ENCODE measurements at regions not wholly inside any gene's neighbourhood (a gene's known extent, or its start where the extent isn't known, plus 50 kb on each side); places are given as distances from the start of the nearest gene placed in this dataset.

- H2AFZ ChIP-seq (ENCODE audit: control insufficient read depth, low read length), result no peak overlapping the region
- dilution Hi-C loops (cut with MboI; ENCODE audit: extremely low pct_ligation_motif_present, low sequenced_read_pairs), result no loop called here
- H4K20me1 ChIP-seq (ENCODE audit: control insufficient read depth, extremely low read depth, insufficient read depth, low read length), result no peaks in the 10 kb centered on the region
- no peak overlapping the region for H3K9ac ChIP-seq (ENCODE audit: control insufficient read depth, extremely low read depth, insufficient read depth, low read length)
- DNase-seq (ENCODE audit: low read depth, low spot score) (no peak), FAIRE-seq (no peak)
- H3K27me3 ChIP-seq (ENCODE audit: control insufficient read depth, extremely low read depth, insufficient read depth, low read length), result no peaks in the 10 kb centered on the region
- no peak overlapping the region for H3K27ac ChIP-seq (ENCODE audit: control insufficient read depth, insufficient read depth, low read length)
- H3K36me3 ChIP-seq (ENCODE audit: control insufficient read depth in 2 of 2, extremely low read depth in 1 of 2, insufficient read depth in 2 of 2, low read length in 2 of 2), result no peaks in the 10 kb centered on the region
- no peak overlapping the region for H3K4me2 ChIP-seq (ENCODE audit: control insufficient read depth, extremely low read depth, insufficient read depth, low read depth, low read length)
- H3K9me3 ChIP-seq (ENCODE audit: control insufficient read depth, low read depth, low read length), result peaks cover 2% of the 10 kb centered on the region
- TF ChIP-seq EZH2 (IDR thresholded peaks at IDR 0.05; ENCODE audit: low read length) (no peak), CTCF (optimal IDR thresholded peaks at IDR 0.05 in 1 of 3, IDR thresholded peaks at IDR 0.05 in 1 of 3, conservative IDR thresholded peaks at IDR 0.05 in 1 of 3; ENCODE audit: extremely low read depth in 1 of 3, insufficient read depth in 2 of 3, low read length in 3 of 3) (no peak)
- H3K4me1 ChIP-seq (ENCODE audit: control insufficient read depth, extremely low read depth, insufficient read depth, low read length), result no peaks in the 10 kb centered on the region
- H3K79me2 ChIP-seq (ENCODE audit: control insufficient read depth, insufficient read depth, low read length), result no peaks in the 10 kb centered on the region
- H3K9me1 ChIP-seq (ENCODE audit: control insufficient read depth, extremely low read depth, insufficient read depth, low read length), result no peaks in the 10 kb centered on the region
- no peak overlapping the region for H3K4me3 ChIP-seq (ENCODE audit: control insufficient read depth in 2 of 3, extremely low read depth in 1 of 3, insufficient read depth in 2 of 3, low read depth in 1 of 3, low read length in 3 of 3)
Measured at GRCh38 chr16:26510924-26511323, 555.8 kb upstream of the C16orf82 start.

DNA sequence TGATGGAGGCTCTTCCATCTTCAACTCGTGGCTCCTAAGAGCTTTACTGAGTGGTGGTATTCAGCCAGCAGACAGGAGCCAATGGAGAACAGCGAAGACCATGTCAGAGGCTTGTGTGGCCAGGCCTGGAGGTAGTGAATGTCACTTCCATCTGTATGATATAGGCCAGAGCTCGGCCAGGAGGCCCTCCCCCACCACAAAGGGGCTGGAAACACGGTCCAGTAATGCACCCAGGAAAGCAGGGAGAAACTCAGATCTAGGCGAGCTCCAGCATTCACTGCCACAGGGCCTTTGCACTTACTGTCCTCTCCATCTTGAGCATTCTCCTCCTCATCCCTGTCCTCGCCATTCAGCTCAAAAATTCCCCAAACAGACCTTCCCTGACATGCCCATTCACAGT is 555.3 kb upstream of the C16orf82 start:
- H3K4me2 ChIP-seq (ENCODE audit: control insufficient read depth, extremely low read depth, insufficient read depth, low read depth, low read length), result no peak overlapping the region
- TF ChIP-seq EZH2 (IDR thresholded peaks at IDR 0.05; ENCODE audit: low read length), result no peak
- no peak for TF ChIP-seq CTCF (optimal IDR thresholded peaks at IDR 0.05 in 1 of 3, IDR thresholded peaks at IDR 0.05 in 1 of 3, conservative IDR thresholded peaks at IDR 0.05 in 1 of 3; ENCODE audit: extremely low read depth in 1 of 3, insufficient read depth in 2 of 3, low read length in 3 of 3)
- H3K9me3 ChIP-seq (ENCODE audit: control insufficient read depth, low read depth, low read length), result peaks cover 2% of the 10 kb centered on the region
- H3K4me3 ChIP-seq (ENCODE audit: control insufficient read depth in 2 of 3, extremely low read depth in 1 of 3, insufficient read depth in 2 of 3, low read depth in 1 of 3, low read length in 3 of 3), result no peak overlapping the region
- H3K36me3 ChIP-seq (ENCODE audit: control insufficient read depth in 2 of 2, extremely low read depth in 1 of 2, insufficient read depth in 2 of 2, low read length in 2 of 2), result no peaks in the 10 kb centered on the region
- no peak for FAIRE-seq
- H3K9me1 ChIP-seq (ENCODE audit: control insufficient read depth, extremely low read depth, insufficient read depth, low read length), result no peaks in the 10 kb centered on the region
- dilution Hi-C loops (cut with MboI; ENCODE audit: extremely low pct_ligation_motif_present, low sequenced_read_pairs), result no loop called here
- H4K20me1 ChIP-seq (ENCODE audit: control insufficient read depth, extremely low read depth, insufficient read depth, low read length), result no peaks in the 10 kb centered on the region
- no peak overlapping the region for H2AFZ ChIP-seq (ENCODE audit: control insufficient read depth, low read length)
- DNase-seq (ENCODE audit: low read depth, low spot score), result no peak
- no peak overlapping the region for H3K27ac ChIP-seq (ENCODE audit: control insufficient read depth, insufficient read depth, low read length)
- H3K9ac ChIP-seq (ENCODE audit: control insufficient read depth, extremely low read depth, insufficient read depth, low read length), result no peak overlapping the region
- no peaks in the 10 kb centered on the region for H3K79me2 ChIP-seq (ENCODE audit: control insufficient read depth, insufficient read depth, low read length)
- H3K4me1 ChIP-seq (ENCODE audit: control insufficient read depth, extremely low read depth, insufficient read depth, low read length), result no peaks in the 10 kb centered on the region
- no peaks in the 10 kb centered on the region for H3K27me3 ChIP-seq (ENCODE audit: control insufficient read depth, extremely low read depth, insufficient read depth, low read length)
